ENCODE measurements at regions not wholly inside any gene's neighbourhood (a gene's known extent, or its start where the extent isn't known, plus 50 kb on each side); places are given as distances from the start of the nearest gene placed in this dataset.
A peak's percentile ranks its signal among the peaks of the same experiment; 100 is the strongest.
"Not testable (repeated sequence)": the region's sequence is repeated elsewhere in the genome, so short reads cannot be mapped to it uniquely, and the experiment has no call there.

DNA sequence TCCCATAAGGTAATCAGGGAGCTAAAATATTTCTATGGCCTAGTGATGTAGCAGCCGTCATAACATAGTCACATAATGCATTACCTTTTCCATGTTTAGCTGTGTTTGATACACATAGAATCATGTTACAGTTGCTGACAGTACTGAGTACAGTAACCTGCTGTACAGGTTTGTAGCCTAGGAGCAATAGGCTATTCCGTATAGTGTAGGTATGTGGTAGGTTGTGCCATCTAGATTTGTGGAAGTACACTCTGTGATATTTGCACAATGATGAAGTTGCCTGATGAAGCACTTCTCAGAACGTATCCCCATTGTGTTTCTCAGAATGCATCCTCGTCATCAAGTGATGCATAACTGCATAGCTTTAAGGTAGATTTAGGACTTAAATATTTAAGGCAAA, 495.6 kb upstream of the ZFP42 start:
- H3K27me3 ChIP-seq (ENCODE audit: insufficient read depth, low read length), result no peaks in the 10 kb centered on the region
- H3K27ac ChIP-seq (ENCODE audit: low read depth, low read length), result no peak overlapping the region
- Mint-ChIP-seq H3K9me3 (peaks cover 2 to 14% (median 8%) of the 10 kb centered on the region in 8 donors), H3K36me3 (no peaks in the 10 kb centered on the region), H3K27ac (no peak overlapping the region), H3K4me1 (no peaks in the 10 kb centered on the region), H3K27me3 (no peaks in the 10 kb centered on the region), H3K4me3 (no peak overlapping the region)
- H3K4me3 ChIP-seq (ENCODE audit: low read length in 2 of 2), result no peak overlapping the region
- no peaks in the 10 kb centered on the region for H3K4me1 ChIP-seq (ENCODE audit: insufficient read depth, low read length)
- H3K9me3 ChIP-seq (ENCODE audit: control insufficient read depth in 1 of 2, low read length in 2 of 2), result no peaks in the 10 kb centered on the region
- DNase-seq, result no peak
- ChIA-PET POLR2A (ENCODE audit: partially characterized antibody) (no interaction called here), CTCF (ENCODE audit: partially characterized antibody) (no interaction called here)
- H3K36me3 ChIP-seq (ENCODE audit: insufficient read depth, low read length), result no peaks in the 10 kb centered on the region
- intact Hi-C loops (cut with micrococcal nuclease), result no loop called here

DNA sequence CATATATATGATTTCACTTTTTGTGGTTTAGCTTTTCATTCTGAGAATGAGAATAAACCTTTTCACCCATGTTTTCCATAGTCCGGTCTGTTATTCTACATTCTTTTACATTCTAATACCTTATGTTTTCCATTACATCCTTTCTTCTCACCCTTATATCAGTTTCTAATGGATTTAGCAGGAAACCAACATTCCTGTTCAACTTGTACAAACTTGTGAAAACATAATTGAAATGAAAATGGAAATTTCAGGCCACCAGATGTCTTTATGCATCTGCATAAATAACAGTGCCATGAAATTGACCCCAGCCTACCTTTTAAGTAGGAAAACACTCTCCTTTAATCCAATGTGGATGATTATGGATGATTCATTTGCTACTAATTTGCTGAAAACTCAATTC, 494.8 kb upstream of the ZFP42 start:
- Histone ChIP-seq H3K4me3 (ENCODE audit: low read length in 2 of 2) (no peak overlapping the region), H3K27me3 (ENCODE audit: insufficient read depth, low read length) (no peaks in the 10 kb centered on the region), H3K36me3 (ENCODE audit: insufficient read depth, low read length) (no peaks in the 10 kb centered on the region), H3K9me3 (ENCODE audit: control insufficient read depth in 1 of 2, low read length in 2 of 2) (no peaks in the 10 kb centered on the region), H3K4me1 (ENCODE audit: insufficient read depth, low read length) (no peaks in the 10 kb centered on the region), H3K27ac (ENCODE audit: low read depth, low read length) (no peak overlapping the region)
- CTCF ChIA-PET (ENCODE audit: partially characterized antibody), result no interaction called here
- POLR2A ChIA-PET (ENCODE audit: partially characterized antibody), result no interaction called here
- Mint-ChIP-seq H3K27me3 (no peaks in the 10 kb centered on the region), H3K9me3 (peaks cover 2 to 12% (median 7%) of the 10 kb centered on the region in 8 donors), H3K36me3 (no peaks in the 10 kb centered on the region), H3K27ac (no peak overlapping the region), H3K4me3 (no peak overlapping the region), H3K4me1 (no peaks in the 10 kb centered on the region)
- intact Hi-C loops (cut with micrococcal nuclease), result no loop called here
- no peak for DNase-seq

DNA sequence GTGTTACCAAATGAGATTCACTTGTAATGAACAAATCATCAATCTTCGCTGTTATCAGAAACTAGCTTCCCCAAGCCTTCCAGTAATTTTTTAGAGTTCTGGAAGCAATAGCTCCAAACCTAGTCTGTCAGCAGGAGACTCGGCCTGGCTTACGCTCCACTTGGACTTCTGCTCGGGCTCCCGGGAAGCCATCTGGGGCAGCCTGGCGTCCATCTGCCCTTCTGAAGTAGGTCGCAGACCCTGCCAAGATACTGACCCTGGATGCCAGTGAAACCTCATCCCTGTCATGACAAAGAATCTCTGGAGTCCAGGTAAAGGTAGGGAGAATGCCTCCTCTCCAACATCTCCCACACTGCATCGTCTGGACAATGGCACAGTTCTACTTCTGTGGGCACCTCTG, 493.8 kb upstream of the ZFP42 start:
- intact Hi-C loops (cut with micrococcal nuclease), result no loop called here
- ChIA-PET POLR2A (ENCODE audit: partially characterized antibody) (no interaction called here), CTCF (ENCODE audit: partially characterized antibody) (no interaction called here)
- Mint-ChIP-seq H3K4me3 (no peak overlapping the region), H3K27me3 (no peaks in the 10 kb centered on the region), H3K9me3 (peaks cover under 1 to 17% (median 9%) of the 10 kb centered on the region in 8 donors), H3K4me1 (no peaks in the 10 kb centered on the region), H3K27ac (no peak overlapping the region), H3K36me3 (no peaks in the 10 kb centered on the region)
- no peak overlapping the region for H3K27ac ChIP-seq (ENCODE audit: low read depth, low read length)
- no peaks in the 10 kb centered on the region for H3K4me1 ChIP-seq (ENCODE audit: insufficient read depth, low read length)
- no peak for DNase-seq
- no peaks in the 10 kb centered on the region for H3K27me3 ChIP-seq (ENCODE audit: insufficient read depth, low read length)
- no peaks in the 10 kb centered on the region for H3K36me3 ChIP-seq (ENCODE audit: insufficient read depth, low read length)
- H3K4me3 ChIP-seq (ENCODE audit: low read length in 2 of 2), result no peak overlapping the region
- H3K9me3 ChIP-seq (ENCODE audit: control insufficient read depth in 1 of 2, low read length in 2 of 2), result no peaks in the 10 kb centered on the region

DNA sequence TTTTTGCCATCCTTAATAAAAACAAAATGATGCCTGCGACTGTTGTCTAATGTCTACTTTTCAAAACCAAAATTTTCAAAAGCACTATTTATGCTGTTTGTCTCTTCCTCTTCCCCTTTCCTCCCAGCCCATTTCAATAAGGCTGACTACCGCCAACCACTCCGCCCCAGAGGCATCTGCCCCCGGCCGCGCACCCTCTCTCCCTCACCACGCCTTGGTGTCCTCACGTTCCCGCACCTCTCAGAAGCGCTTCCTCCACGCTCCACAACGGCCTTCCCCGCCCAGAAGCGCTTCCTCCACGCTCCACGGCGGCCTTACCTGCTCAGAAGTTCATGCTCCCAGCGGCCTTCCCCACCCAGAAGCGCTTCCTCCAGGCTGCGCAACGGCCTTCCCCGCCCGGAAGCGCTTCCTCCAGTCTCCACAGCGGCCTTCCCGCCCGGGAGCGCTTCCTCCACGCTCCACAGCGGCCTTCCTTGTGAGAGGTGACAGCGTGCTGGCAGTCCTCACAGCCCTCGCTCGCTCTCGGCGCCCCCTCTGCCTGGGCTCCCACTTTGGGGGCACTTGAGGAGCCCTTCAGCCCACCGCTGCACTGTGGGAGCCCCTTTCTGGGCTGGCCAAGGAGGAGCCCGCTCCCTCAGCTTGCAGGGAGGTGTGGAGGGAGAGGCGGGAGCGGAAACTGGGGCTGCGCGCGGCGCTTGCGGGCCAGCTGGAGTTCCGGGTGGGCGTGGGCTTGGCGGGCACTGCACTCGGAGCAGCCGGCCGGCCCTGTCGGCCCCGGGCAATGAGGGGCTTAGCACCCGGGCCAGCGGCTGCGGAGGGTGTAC, 490.4 kb upstream of the ZFP42 start:
- intact Hi-C loops (cut with micrococcal nuclease), result no loop called here

DNA sequence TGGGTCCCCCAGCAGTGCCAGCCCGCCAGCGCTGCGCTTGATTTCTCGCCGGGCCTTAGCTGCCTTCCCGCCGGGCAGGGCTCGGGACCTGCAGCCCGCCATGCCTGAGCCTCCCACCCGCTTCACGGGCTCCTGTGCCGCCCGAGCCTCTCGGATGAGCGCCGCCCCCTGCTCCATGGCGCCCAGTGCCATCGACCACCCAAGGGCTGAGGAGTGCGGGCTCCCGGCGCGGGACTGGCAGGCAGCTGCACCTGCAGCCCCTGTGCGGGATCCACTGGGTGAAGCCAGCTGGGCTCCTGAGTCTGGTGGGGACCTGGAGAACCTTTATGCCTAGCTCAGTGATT, 489.8 kb upstream of the ZFP42 start:
- peaks cover 1 to 25% (median 10%) of the 10 kb centered on the region in 8 donors for H3K9me3 Mint-ChIP-seq
- H3K27me3 Mint-ChIP-seq; H3K27ac ChIP-seq (ENCODE audit: low read depth, low read length); DNase-seq; H3K27me3 ChIP-seq (ENCODE audit: insufficient read depth, low read length); H3K4me3 Mint-ChIP-seq; CTCF ChIA-PET (ENCODE audit: partially characterized antibody); H3K27ac Mint-ChIP-seq; H3K36me3 ChIP-seq (ENCODE audit: insufficient read depth, low read length); intact Hi-C loops (cut with micrococcal nuclease); H3K4me1 ChIP-seq (ENCODE audit: insufficient read depth, low read length); POLR2A ChIA-PET (ENCODE audit: partially characterized antibody); H3K4me1 Mint-ChIP-seq; H3K9me3 ChIP-seq (ENCODE audit: control insufficient read depth in 1 of 2, low read length in 2 of 2); H3K36me3 Mint-ChIP-seq; H3K4me3 ChIP-seq (ENCODE audit: low read length in 2 of 2): not testable (repeated sequence)

More for the DNA sequence above, 490.4 kb upstream of the ZFP42 start:
- Mint-ChIP-seq H3K9me3 (peaks cover 2 to 25% (median 10%) of the 10 kb centered on the region in 8 donors), H3K27me3 (no peaks in the 10 kb centered on the region), H3K36me3 (no peaks in the 10 kb centered on the region), H3K4me3 (peak overlapping the region in 1 of 8 donors; percentile 57), H3K27ac (no peak overlapping the region), H3K4me1 (no peaks in the 10 kb centered on the region)
- DNase-seq, result no peak
- H3K9me3 ChIP-seq (ENCODE audit: control insufficient read depth in 1 of 2, low read length in 2 of 2), result no peaks in the 10 kb centered on the region
- no peaks in the 10 kb centered on the region for H3K27me3 ChIP-seq (ENCODE audit: insufficient read depth, low read length)
- no peak overlapping the region for H3K4me3 ChIP-seq (ENCODE audit: low read length in 2 of 2)
- CTCF ChIA-PET (ENCODE audit: partially characterized antibody), result no interaction called here
- H3K36me3 ChIP-seq (ENCODE audit: insufficient read depth, low read length), result no peaks in the 10 kb centered on the region
- no peak overlapping the region for H3K27ac ChIP-seq (ENCODE audit: low read depth, low read length)
- POLR2A ChIA-PET (ENCODE audit: partially characterized antibody), result no interaction called here
- H3K4me1 ChIP-seq (ENCODE audit: insufficient read depth, low read length), result no peaks in the 10 kb centered on the region

DNA sequence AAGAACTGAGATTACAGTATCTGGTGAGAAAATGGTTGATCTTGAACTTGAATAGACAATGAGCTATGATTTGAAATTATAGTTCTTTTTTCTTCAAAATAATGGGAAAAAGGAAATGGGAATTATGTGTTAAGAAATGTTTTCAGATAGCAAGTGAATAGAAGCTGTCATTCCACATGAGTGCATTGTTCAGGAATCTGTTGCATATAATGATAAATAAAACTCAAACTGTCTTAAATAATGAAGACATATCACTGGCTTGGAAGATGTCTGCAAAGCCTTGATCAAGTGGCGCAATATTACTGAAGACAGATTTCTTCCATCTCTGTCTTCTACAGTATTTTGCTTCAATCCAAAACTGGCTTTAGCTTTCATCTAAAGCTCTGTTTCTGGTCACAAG, 479.3 kb upstream of the ZFP42 start:
- no peak overlapping the region for H3K27ac Mint-ChIP-seq

DNA sequence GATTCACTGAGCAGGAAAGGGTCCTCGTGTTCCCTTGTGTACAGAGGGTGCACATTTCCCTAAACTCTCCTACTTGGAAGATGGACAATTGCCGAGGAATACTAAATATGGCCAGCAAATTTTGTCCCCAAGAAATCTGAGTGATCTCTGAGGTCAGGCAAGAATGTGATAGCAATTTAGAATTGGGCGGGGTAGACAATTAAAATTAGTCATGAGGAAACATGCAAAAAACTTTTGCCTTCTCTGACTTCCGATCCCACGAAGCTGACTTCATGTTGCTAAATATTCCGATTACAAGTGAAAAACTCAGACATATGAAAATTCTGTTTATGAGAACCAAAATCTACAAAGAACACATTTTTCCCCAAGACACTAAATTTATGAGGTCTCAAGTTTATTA, 453.9 kb upstream of the ZFP42 start:
- peaks cover 0 to 18% (median 7%) of the 10 kb centered on the region in 8 donors for H3K9me3 Mint-ChIP-seq
- Histone ChIP-seq H3K36me3 (ENCODE audit: insufficient read depth, low read length) (no peaks in the 10 kb centered on the region), H3K4me3 (ENCODE audit: low read length in 2 of 2) (no peak overlapping the region), H3K9me3 (ENCODE audit: control insufficient read depth in 1 of 2, low read length in 2 of 2) (no peaks in the 10 kb centered on the region), H3K27ac (ENCODE audit: low read depth, low read length) (no peak overlapping the region), H3K4me1 (ENCODE audit: insufficient read depth, low read length) (no peaks in the 10 kb centered on the region), H3K27me3 (ENCODE audit: insufficient read depth, low read length) (no peaks in the 10 kb centered on the region)
- no peak overlapping the region for H3K4me3 Mint-ChIP-seq
- intact Hi-C loops (cut with micrococcal nuclease), result no loop called here
- POLR2A ChIA-PET (ENCODE audit: partially characterized antibody), result no interaction called here
- no peaks in the 10 kb centered on the region for H3K27me3 Mint-ChIP-seq
- no peak overlapping the region for H3K27ac Mint-ChIP-seq
- CTCF ChIA-PET (ENCODE audit: partially characterized antibody), result no interaction called here
- no peak for DNase-seq
- H3K36me3 Mint-ChIP-seq, result no peaks in the 10 kb centered on the region
- no peaks in the 10 kb centered on the region for H3K4me1 Mint-ChIP-seq

More for the DNA sequence above, 479.3 kb upstream of the ZFP42 start:
- ChIA-PET CTCF (ENCODE audit: partially characterized antibody) (no interaction called here), POLR2A (ENCODE audit: partially characterized antibody) (no interaction called here)
- Histone ChIP-seq H3K4me3 (ENCODE audit: low read length in 2 of 2) (no peak overlapping the region), H3K27me3 (ENCODE audit: insufficient read depth, low read length) (no peaks in the 10 kb centered on the region), H3K4me1 (ENCODE audit: insufficient read depth, low read length) (no peaks in the 10 kb centered on the region), H3K9me3 (ENCODE audit: control insufficient read depth in 1 of 2, low read length in 2 of 2) (no peaks in the 10 kb centered on the region), H3K27ac (ENCODE audit: low read depth, low read length) (no peak overlapping the region), H3K36me3 (ENCODE audit: insufficient read depth, low read length) (no peaks in the 10 kb centered on the region)
- H3K9me3 Mint-ChIP-seq, result peaks cover 0 to 10% (median 3%) of the 10 kb centered on the region in 8 donors
- no peaks in the 10 kb centered on the region for H3K36me3 Mint-ChIP-seq
- no peak for DNase-seq
- intact Hi-C loops (cut with micrococcal nuclease), result no loop called here
- no peak overlapping the region for H3K4me3 Mint-ChIP-seq
- no peaks in the 10 kb centered on the region for H3K27me3 Mint-ChIP-seq
- no peaks in the 10 kb centered on the region for H3K4me1 Mint-ChIP-seq

Measured in CD4-positive, alpha-beta memory T cell (primary cell).